GDM1 (cell line): ENCODE measurements at regions not wholly inside any gene's neighbourhood (a gene's known extent, or its start where the extent isn't known, plus 50 kb on each side); places are given as distances from the start of the nearest gene placed in this dataset.

Experiments used
- DNase-seq: peaks from one replicate; lab custom pipeline; 2025; lab: John Stamatoyannopoulos, UW

DNA sequence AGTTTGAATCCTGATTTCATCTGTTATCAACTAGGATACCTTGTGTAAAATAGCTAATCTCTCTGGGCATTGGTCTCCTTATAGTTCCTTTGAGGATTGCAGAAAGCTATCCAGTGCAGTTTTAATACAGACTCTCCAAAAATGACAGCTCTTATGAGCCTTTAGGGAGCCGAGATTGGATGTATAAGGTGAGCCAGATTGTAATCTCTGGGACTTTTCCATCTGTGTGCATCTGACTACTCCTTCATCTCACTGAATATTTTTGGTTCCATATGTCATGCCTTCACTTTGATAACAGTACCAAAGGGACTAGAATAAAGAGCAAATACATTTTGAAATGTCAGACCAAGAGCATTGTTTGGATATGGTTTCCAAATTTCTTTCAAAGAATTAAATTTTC, 367.2 kb downstream of the TMEM232 start:
- no peak for DNase-seq

DNA sequence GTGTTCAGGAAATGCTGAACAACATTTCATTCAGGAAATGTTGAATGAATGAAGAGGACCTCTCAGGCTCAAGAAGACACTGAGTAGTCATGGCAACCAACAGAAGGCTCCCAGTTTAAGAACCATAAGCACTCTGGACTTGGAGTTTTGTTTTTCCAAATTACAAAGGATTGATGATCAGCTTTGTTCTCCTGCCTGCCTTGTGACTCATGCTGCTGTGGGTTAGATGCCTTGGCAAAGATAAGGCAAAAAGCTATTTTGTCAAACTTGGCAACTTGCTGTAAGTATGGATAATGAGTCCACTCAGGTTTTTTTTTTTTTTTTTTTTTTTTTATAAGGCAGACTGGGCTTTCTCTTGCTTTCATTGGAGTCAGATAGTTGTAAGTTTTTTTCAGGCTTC, 365.0 kb downstream of the TMEM232 start:
- DNase-seq, result no peak

DNA sequence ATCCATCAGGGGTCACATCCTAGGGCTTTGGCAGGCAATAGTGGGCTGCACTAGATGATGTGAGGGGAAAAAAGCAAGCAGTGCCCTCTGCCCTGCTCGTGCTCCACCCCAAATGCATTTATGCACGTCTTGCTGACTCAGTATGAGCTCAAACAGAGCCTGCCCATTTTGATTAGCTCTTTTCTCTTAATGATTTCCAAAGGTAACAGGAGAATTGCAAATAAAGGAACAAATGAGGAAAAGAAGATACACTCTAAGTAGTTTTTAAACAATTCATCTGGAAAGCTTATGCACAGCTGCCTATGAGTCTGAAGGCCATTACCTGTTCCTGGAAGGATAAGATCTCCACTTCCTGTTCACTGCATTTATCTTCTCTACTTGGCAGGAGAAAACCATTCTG, 364.2 kb downstream of the TMEM232 start:
- no peak for DNase-seq

DNA sequence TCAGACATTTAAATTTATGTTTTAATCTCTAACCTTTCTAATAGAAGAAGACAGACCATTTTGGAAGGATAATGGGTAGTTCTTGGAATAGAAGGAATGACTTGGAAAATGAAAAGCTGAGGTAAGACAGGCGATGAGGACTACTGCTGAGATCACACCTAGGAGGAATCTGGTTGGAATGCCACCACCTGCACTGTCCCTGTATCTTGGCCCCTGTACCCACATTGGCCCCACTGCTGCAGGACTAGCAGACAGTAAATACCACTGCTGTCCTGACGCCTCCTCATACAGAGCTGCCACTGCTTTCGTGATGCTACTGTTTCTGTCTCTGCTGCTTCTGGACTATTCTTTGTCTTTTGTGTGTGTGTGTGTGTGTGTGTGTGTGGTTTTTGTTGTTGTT, 359.8 kb downstream of the TMEM232 start:
- DNase-seq, result no peak
